ENCODE measurements at regions not wholly inside any gene's neighbourhood (a gene's known extent, or its start where the extent isn't known, plus 50 kb on each side); places are given as distances from the start of the nearest gene placed in this dataset.

DNA sequence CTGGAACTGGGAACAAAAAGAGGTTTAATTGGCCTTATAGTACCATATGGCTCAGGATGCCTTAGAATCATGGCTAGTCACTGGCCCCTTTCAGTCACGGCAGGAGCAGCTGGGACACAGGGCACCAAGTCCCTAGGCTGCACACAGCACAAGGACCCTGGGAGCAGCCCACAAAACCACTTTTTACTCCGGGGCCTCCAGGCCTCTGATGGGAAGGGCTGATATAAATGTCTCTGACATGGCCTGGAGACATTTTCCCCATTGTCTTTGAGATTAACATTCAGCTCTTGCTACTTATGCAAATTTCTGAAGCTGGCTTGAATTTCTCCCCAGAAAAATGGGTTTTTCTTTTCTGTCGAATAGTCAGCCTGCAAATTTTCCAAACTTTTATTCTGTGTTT, 1026.4 kb upstream of the COX7C start:
- no peak for TF ChIP-seq JUN (IDR thresholded peaks at IDR 0.05; ENCODE audit: low read depth, low read length)
- TF ChIP-seq, protein P1, sequence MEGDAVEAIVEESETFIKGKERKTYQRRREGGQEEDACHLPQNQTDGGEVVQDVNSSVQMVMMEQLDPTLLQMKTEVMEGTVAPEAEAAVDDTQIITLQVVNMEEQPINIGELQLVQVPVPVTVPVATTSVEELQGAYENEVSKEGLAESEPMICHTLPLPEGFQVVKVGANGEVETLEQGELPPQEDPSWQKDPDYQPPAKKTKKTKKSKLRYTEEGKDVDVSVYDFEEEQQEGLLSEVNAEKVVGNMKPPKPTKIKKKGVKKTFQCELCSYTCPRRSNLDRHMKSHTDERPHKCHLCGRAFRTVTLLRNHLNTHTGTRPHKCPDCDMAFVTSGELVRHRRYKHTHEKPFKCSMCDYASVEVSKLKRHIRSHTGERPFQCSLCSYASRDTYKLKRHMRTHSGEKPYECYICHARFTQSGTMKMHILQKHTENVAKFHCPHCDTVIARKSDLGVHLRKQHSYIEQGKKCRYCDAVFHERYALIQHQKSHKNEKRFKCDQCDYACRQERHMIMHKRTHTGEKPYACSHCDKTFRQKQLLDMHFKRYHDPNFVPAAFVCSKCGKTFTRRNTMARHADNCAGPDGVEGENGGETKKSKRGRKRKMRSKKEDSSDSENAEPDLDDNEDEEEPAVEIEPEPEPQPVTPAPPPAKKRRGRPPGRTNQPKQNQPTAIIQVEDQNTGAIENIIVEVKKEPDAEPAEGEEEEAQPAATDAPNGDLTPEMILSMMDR (IDR thresholded peaks at IDR 0.05; ENCODE audit: control extremely low read depth in 1 of 3, insufficient read depth in 1 of 3, low read depth in 1 of 3, low read length in 3 of 3), result no peak
- TF ChIP-seq CBX5 (IDR thresholded peaks at IDR 0.05; ENCODE audit: low read depth, low read length), result no peak
- no peak for TF ChIP-seq ZNF274 (IDR thresholded peaks at IDR 0.05; ENCODE audit: borderline replicate concordance, extremely low read depth, low read length)
- no peak for TF ChIP-seq SP1 (IDR thresholded peaks at IDR 0.05; ENCODE audit: low read depth, low read length)
- TF ChIP-seq KDM5A (IDR thresholded peaks at IDR 0.05; ENCODE audit: low read length), result no peak
- no peak for TF ChIP-seq CHD2 (IDR thresholded peaks at IDR 0.05; ENCODE audit: low read length)
- TF ChIP-seq POLR2A (IDR thresholded peaks at IDR 0.05; ENCODE audit: control extremely low read depth in 1 of 2, low read depth in 2 of 2, low read length in 2 of 2), result no peak
- no peak for TF ChIP-seq TAF1 (IDR thresholded peaks at IDR 0.05; ENCODE audit: low read depth, low read length)
- TF ChIP-seq RBBP5 (IDR thresholded peaks at IDR 0.05; ENCODE audit: borderline replicate concordance, low read depth, low read length), result no peak
- TF ChIP-seq, protein P2, sequence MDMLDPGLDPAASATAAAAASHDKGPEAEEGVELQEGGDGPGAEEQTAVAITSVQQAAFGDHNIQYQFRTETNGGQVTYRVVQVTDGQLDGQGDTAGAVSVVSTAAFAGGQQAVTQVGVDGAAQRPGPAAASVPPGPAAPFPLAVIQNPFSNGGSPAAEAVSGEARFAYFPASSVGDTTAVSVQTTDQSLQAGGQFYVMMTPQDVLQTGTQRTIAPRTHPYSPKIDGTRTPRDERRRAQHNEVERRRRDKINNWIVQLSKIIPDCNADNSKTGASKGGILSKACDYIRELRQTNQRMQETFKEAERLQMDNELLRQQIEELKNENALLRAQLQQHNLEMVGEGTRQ (IDR thresholded peaks at IDR 0.05; ENCODE audit: low read length), result no peak
- TF ChIP-seq HDAC2 (IDR thresholded peaks at IDR 0.05; ENCODE audit: borderline replicate concordance in 1 of 2, low read depth in 2 of 2, low read length in 2 of 2), result no peak

All from H1 (cell line).